Spleen (tissue), 11 donors: ENCODE measurements at regions not wholly inside any gene's neighbourhood (a gene's known extent, or its start where the extent isn't known, plus 50 kb on each side); places are given as distances from the start of the nearest gene placed in this dataset.

Experiments
- DNase-seq: peaks from one replicate; pipeline ENCODE4 v3.0.0-alpha.2; 2020
- H3K27ac ChIP-seq, 8 donors: fragments of 200-600 bp; sonication (generic) in 7 of 8; 1 replicate in 4 of 8; 2 replicates in 4 of 8; pipeline versions ENCODE4 v1.5.0 to v1.8.0; 2016 to 2021; ENCODE audit warnings: inconsistent platforms in 4 of 8, mild to moderate bottlenecking in 4 of 8, moderate library complexity in 1 of 8
- H3K27me3 ChIP-seq, 7 donors: fragments of 200-600 bp; sonication (generic) in 6 of 7; replicated peaks in 1 of 7; 1 replicate in 4 of 7; 2 replicates in 3 of 7; pipeline versions ENCODE4 v1.5.0 to v1.8.0; 2016 to 2021; ENCODE audit warnings: inconsistent platforms in 3 of 7, mild to moderate bottlenecking in 1 of 7
- H3K36me3 ChIP-seq, 6 donors: fragments of 200-600 bp; sonication (generic) in 5 of 6; 1 replicate in 4 of 6; 2 replicates in 2 of 6; pipeline versions ENCODE4 v1.5.0 to v1.8.0; 2016 to 2021; ENCODE audit warnings: inconsistent platforms in 2 of 6
- H3K4me1 ChIP-seq, 6 donors: fragments of 200-600 bp; sonication (generic) in 5 of 6; 1 replicate in 3 of 6; 2 replicates in 3 of 6; pipeline versions ENCODE4 v1.5.0 to v1.8.0; 2016 to 2021; ENCODE audit warnings: inconsistent platforms in 3 of 6
- H3K4me3 ChIP-seq, 8 donors: fragments of 200-600 bp; sonication (generic) in 7 of 8; 1 replicate in 4 of 8; 2 replicates in 4 of 8; pipeline versions ENCODE4 v1.5.0 to v1.8.0; 2016 to 2021; ENCODE audit warnings: inconsistent platforms in 4 of 8, mild to moderate bottlenecking in 4 of 8, moderate library complexity in 2 of 8
- H3K9me3 ChIP-seq, 8 donors: fragments of 200-600 bp; sonication (generic) in 7 of 8; 1 replicate in 4 of 8; 2 replicates in 4 of 8; pipeline versions ENCODE4 v1.5.0 to v1.8.0; 2016 to 2021; ENCODE audit warnings: inconsistent platforms in 4 of 8
- POLR2A ChIP-seq, 3 donors: fragments of 450-650 bp; IDR thresholded peaks; one replicate each; pipeline ENCODE4 v1.5.1; 2017; ENCODE audit warnings: antibody characterized with exemption in 3 of 3, mild to moderate bottlenecking in 1 of 3
- POLR2AphosphoS5 ChIP-seq, 3 donors: sonication (generic); formaldehyde crosslinking; IDR thresholded peaks; one replicate each; pipeline ENCODE4 v1.5.1; 2017; ENCODE audit warnings: antibody characterized with exemption in 3 of 3
- WGBS, 5 donors: extraction: QIAGEN DNeasy Blood & Tissue Kit in 3 of 5; methylation state at CpG; one replicate each; pipeline versions ENCODE4 v1.1.5 to v1.1.7; 2013 to 2018; 5-methylcytosine and 5-hydroxymethylcytosine counted together
- intact Hi-C: fragments of 100-400 bp; cut with DNase I; formaldehyde crosslinking; loops from one replicate; pipeline ENCODE4 v1.15.0; 2023; ENCODE audit warnings: low total_unique reads
- TF ChIP-seq, protein P1 (sequence below), 11 experiments: fragments of 200-600 bp in 7 of 11; fragments of 450-650 bp in 4 of 11; sonication (generic) in 4 of 11; IDR thresholded peaks in 8 of 11; conservative IDR thresholded peaks in 3 of 11; 1 replicate in 7 of 11; 2 replicates in 4 of 11; pipeline versions ENCODE4 v1.4.0 to v1.8.0; 2016 to 2021; ENCODE audit warnings: antibody characterized with exemption in 11 of 11, inconsistent platforms in 4 of 11, mild to moderate bottlenecking in 1 of 11
- donor health status: healthy with polysubstance abuse.
- donor health status: DM: no; HTN: no; CAD: no; lungs with moderate emphysema.
- donor health status: DM: no; HTN: no; CAD: no.
- donor health status: Bipolar disorder and iron deficiency.
- donor health status: healthy.
- donor health status: DM: no; HTN: no; CAD: no.
- donor health status: DM: yes; HTN: yes; CAD: no.

DNA sequence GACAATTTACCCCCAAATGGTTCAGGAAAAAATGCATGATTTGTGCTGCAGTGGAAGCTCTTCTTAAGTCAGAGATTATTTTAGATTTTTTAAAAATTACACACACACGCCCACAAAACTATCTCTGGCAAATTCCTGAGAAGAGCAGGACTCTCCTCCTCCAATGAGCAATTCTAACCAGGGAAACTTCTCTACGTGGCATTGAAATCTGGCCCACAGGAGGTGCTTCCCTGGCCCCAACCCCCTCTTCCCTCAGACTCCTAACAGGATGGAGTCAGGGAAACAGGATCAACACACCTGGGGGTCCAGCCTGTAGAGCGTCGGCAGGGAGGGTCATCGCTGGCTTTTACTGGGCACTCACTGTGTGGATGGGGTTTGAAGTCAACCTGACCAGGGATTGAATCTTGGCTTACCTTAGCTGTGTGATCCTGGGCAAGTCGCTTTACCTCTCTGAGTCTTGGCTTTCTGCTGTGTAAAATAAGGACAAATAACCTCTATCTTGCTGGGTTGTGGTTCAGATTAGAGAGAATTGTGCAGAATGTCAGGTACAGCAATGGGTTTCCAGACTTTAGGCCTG is 65.4 kb upstream of the ASAP2 start:
- H3K27ac ChIP-seq: no peak overlapping the region
- H3K4me1 ChIP-seq: peaks cover 8 to 13% (median 11%) of the 10 kb centered on the region in 6 donors
- DNase-seq: peak; percentile 17
- H3K27me3 ChIP-seq: peaks cover 0 to 78% (median 9%) of the 10 kb centered on the region in 7 donors
- TF ChIP-seq, protein P1, sequence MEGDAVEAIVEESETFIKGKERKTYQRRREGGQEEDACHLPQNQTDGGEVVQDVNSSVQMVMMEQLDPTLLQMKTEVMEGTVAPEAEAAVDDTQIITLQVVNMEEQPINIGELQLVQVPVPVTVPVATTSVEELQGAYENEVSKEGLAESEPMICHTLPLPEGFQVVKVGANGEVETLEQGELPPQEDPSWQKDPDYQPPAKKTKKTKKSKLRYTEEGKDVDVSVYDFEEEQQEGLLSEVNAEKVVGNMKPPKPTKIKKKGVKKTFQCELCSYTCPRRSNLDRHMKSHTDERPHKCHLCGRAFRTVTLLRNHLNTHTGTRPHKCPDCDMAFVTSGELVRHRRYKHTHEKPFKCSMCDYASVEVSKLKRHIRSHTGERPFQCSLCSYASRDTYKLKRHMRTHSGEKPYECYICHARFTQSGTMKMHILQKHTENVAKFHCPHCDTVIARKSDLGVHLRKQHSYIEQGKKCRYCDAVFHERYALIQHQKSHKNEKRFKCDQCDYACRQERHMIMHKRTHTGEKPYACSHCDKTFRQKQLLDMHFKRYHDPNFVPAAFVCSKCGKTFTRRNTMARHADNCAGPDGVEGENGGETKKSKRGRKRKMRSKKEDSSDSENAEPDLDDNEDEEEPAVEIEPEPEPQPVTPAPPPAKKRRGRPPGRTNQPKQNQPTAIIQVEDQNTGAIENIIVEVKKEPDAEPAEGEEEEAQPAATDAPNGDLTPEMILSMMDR (IDR thresholded peaks at IDR 0.05 in 8 of 11, conservative IDR thresholded peaks at IDR 0.05 in 3 of 11): no peak
- no peak for TF ChIP-seq POLR2AphosphoS5 (IDR thresholded peaks at IDR 0.05)
- no peak for TF ChIP-seq POLR2A (IDR thresholded peaks at IDR 0.05)
- H3K4me3 ChIP-seq: no peak overlapping the region
- no peaks in the 10 kb centered on the region for H3K36me3 ChIP-seq
- intact Hi-C loops: no loop called here
- 79 to 86% (median 83%) methylated on average over 6 of the region's 6 CpGs for WGBS, 5 donors
- no peaks in the 10 kb centered on the region for H3K9me3 ChIP-seq

DNA sequence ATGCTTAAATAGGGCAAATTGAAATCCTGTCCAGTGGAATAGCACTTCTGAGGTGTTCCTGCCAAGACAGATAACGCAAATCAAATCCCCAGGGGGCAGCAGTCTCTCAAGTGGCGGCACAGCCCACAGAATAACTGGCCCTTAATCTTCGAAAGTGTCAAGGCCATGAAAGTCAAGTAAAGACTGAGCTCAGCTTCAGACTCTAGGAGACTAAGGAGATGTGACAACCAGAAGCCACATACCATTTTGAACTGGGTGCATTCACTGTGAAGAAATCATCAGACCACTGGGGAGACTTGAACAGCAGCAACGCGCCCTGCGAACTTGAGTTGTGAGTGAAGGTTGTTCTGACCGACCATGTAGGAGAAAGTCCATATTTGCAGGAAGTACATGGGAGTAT is 66.0 kb upstream of the ASAP2 start:
- peak; percentile 51 for DNase-seq
- Histone ChIP-seq H3K27me3 (peaks cover 0 to 72% (median 9%) of the 10 kb centered on the region in 7 donors), H3K4me1 (peaks cover 8 to 13% (median 11%) of the 10 kb centered on the region in 6 donors), H3K27ac (no peak overlapping the region), H3K36me3 (no peaks in the 10 kb centered on the region), H3K4me3 (no peak overlapping the region), H3K9me3 (no peaks in the 10 kb centered on the region)
- WGBS, 5 donors: 64 to 80% (median 74%) methylated on average over 7 of the region's 7 CpGs
- TF ChIP-seq POLR2A (IDR thresholded peaks at IDR 0.05) (no peak), POLR2AphosphoS5 (IDR thresholded peaks at IDR 0.05) (no peak)
- TF ChIP-seq, protein P1 (IDR thresholded peaks at IDR 0.05 in 8 of 11, conservative IDR thresholded peaks at IDR 0.05 in 3 of 11): no peak
- intact Hi-C loops: no loop called here

DNA sequence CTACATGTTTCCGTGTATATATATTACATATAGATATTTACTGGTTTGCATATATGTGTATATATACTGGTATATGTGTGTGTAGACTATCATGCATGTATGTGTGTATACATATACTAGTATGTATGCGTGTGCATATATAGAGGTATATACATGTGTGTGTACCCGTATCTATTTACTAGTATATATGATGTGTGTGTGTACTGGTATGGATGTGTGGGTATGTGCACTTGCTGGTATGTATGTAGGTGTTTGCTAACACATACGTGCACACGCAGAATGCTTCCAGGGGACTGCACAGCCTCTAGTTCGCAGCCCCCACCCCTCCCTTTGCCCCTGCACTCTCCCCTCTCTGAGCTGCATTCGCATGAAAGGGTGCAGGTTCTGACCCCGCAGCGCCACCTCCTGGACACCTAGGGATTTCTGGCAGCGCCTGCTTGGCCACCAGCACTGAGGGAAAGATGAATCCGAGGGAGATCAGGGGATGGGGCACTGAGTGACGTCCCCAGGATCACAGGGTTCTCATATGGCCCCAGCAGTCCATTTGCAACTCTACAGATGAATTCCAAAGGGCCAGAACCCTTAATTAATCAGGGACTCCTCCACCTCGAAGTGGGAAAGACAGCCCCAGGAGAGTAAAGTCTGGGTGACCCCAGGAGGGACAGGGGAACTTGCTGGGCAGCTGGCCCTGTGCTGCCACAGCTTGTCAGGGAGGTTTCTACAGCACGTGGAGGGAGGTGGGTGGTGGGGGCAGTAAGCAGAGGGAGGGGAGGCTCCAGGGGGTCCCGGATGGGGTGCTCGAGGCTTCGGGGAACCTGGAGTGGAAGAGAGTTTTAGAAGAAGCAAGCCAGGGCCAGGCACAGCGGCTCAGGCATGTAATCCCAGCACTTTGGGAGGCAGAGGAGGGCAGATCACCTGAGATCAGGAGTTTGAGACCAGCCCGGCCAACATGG is 66.8 kb upstream of the ASAP2 start:
- H3K27ac ChIP-seq: no peak overlapping the region
- peak; percentile 90 for DNase-seq
- peaks cover 0 to 66% (median 4%) of the 10 kb centered on the region in 7 donors for H3K27me3 ChIP-seq
- no peaks in the 10 kb centered on the region for H3K36me3 ChIP-seq
- TF ChIP-seq, protein P1 (IDR thresholded peaks at IDR 0.05 in 8 of 11, conservative IDR thresholded peaks at IDR 0.05 in 3 of 11): peak; percentile 14 to 83 (median 67)
- no peak for TF ChIP-seq POLR2AphosphoS5 (IDR thresholded peaks at IDR 0.05)
- no peak for TF ChIP-seq POLR2A (IDR thresholded peaks at IDR 0.05)
- intact Hi-C loops: no loop called here
- peaks cover 8 to 13% (median 11%) of the 10 kb centered on the region in 6 donors for H3K4me1 ChIP-seq
- WGBS, 5 donors: 36 to 41% (median 38%) methylated on average over 19 of the region's 19 CpGs
- H3K9me3 ChIP-seq: peaks cover 0 to 2% (median 0%) of the 10 kb centered on the region in 8 donors
- H3K4me3 ChIP-seq: no peak overlapping the region
